ENCODE measurements at regions not wholly inside any gene's neighbourhood (a gene's known extent, or its start where the extent isn't known, plus 50 kb on each side); places are given as distances from the start of the nearest gene placed in this dataset.

- TF ChIP-seq EP300 (IDR thresholded peaks at IDR 0.05; ENCODE audit: borderline replicate concordance in 1 of 2, low read depth in 2 of 2, low read length in 2 of 2) = no peak
- TF ChIP-seq CTCF (IDR thresholded peaks at IDR 0.05; ENCODE audit: control extremely low read depth in 1 of 3, insufficient read depth in 1 of 3, low read depth in 1 of 3, low read length in 3 of 3) = no peak
Measured at GRCh38 chr2:61632276-61633169, 94.4 kb upstream of the XPO1 start.

Data from H1 (cell line).